K562 (cell line): ENCODE measurements at regions not wholly inside any gene's neighbourhood (a gene's known extent, or its start where the extent isn't known, plus 50 kb on each side); places are given as distances from the start of the nearest gene placed in this dataset.

Source experiments
- ARID3B ChIP-seq: fragments of 250-450 bp; sonication (Bioruptor Pico); IDR thresholded peaks from 2 replicates; pipeline ENCODE4 v1.4.0; 2020; ENCODE audit warnings: borderline replicate concordance
- BHLHE40 ChIP-seq: IDR thresholded peaks from 2 replicates; pipeline ENCODE4 v1.6.1; 2011; ENCODE audit warnings: low read length, improper control_type of control experiment
- BRD4 ChIP-seq: fragments of 200-600 bp; sonication (generic); IDR thresholded peaks from 2 replicates; pipeline ENCODE4 v1.6.1; 2017; ENCODE audit warnings: inconsistent platforms
- CBX1 ChIP-seq: sonication (generic); IDR thresholded peaks from 2 replicates; pipeline ENCODE4 v1.6.1; 2016; ENCODE audit warnings: antibody characterized with exemption, low read depth, mild to moderate bottlenecking
- CC2D1A ChIP-seq: fragments of 450-650 bp; IDR thresholded peaks from 2 replicates; pipeline ENCODE4 v1.6.1; 2017; ENCODE audit warnings: mild to moderate bottlenecking
- E2F1 ChIP-seq: sonication (generic); formaldehyde crosslinking; IDR thresholded peaks from 2 replicates; pipeline ENCODE4 v1.8.1; 2023; ENCODE audit warnings: mild to moderate bottlenecking, missing genetic modification reagents, moderate library complexity
- GTF2B ChIP-seq: IDR thresholded peaks from 2 replicates; pipeline ENCODE4 v1.6.1; 2011; ENCODE audit not compliant: insufficient read length; ENCODE audit errors: extremely low read depth
- HNRNPH1 ChIP-seq: fragments of 200-400 bp; formaldehyde crosslinking; optimal IDR thresholded peaks from 2 replicates; pipeline ENCODE3; 2017; ENCODE audit warnings: low read depth, mild to moderate bottlenecking, low read length, moderate library complexity
- HNRNPK ChIP-seq: fragments of 200-400 bp; formaldehyde crosslinking; IDR thresholded peaks from one replicate; pipeline ENCODE4 v1.6.1; 2018; ENCODE audit warnings: mild to moderate bottlenecking, low read depth, low read length; ENCODE audit not compliant: poor library complexity, severe bottlenecking
- KAT8 ChIP-seq: fragments of 450-650 bp; IDR thresholded peaks from 2 replicates; pipeline ENCODE4 v1.6.1; 2016; ENCODE audit warnings: low read depth, mild to moderate bottlenecking
- KDM4B ChIP-seq, 2 experiments: fragments of 450-650 bp in 1 of 2; sonication (generic) in 1 of 2; IDR thresholded peaks; 2 replicates each; pipeline ENCODE4 v1.6.1; 2016 to 2017; ENCODE audit warnings: borderline replicate concordance in 2 of 2, antibody characterized with exemption in 1 of 2, low read depth in 1 of 2, mild to moderate bottlenecking in 1 of 2
- MBD2 ChIP-seq: sonication (generic); IDR thresholded peaks from 2 replicates; pipeline ENCODE4 v1.6.1; 2016; ENCODE audit warnings: low read depth, borderline replicate concordance
- MTF1 ChIP-seq: fragments of 250-450 bp; sonication (Bioruptor Pico); IDR thresholded peaks from 2 replicates; pipeline ENCODE4 v1.9.0; 2021; ENCODE audit warnings: moderate library complexity, mild to moderate bottlenecking, inconsistent platforms, borderline replicate concordance
- MXI1 ChIP-seq: IDR thresholded peaks from 2 replicates; pipeline ENCODE4 v1.6.1; 2011; ENCODE audit warnings: low read depth, mild to moderate bottlenecking, improper control_type of control experiment, low read length
- POLR3G ChIP-seq: IDR thresholded peaks from 2 replicates; pipeline ENCODE4 v1.6.1; 2011; ENCODE audit not compliant: insufficient read length, insufficient replicate concordance; ENCODE audit errors: extremely low read depth
- PURB ChIP-seq: sonication (generic); formaldehyde crosslinking; IDR thresholded peaks from 2 replicates; pipeline ENCODE4 v1.9.0; 2021; ENCODE audit warnings: low read depth, mild to moderate bottlenecking, missing genetic modification reagents
- RBBP5 ChIP-seq: fragments of 200-600 bp; sonication (generic); IDR thresholded peaks from 2 replicates; pipeline ENCODE4 v1.6.1; 2012; ENCODE audit warnings: borderline replicate concordance, mild to moderate bottlenecking, low read length, control low read depth, inconsistent platforms; ENCODE audit not compliant: insufficient read depth, poor library complexity, severe bottlenecking
- RBM14 ChIP-seq: fragments of 200-400 bp; formaldehyde crosslinking; IDR thresholded peaks from 2 replicates; pipeline ENCODE4 v1.6.1; 2018; ENCODE audit warnings: low read depth, mild to moderate bottlenecking, low read length, moderate library complexity, borderline replicate concordance; ENCODE audit not compliant: insufficient read depth
- SLC30A9 ChIP-seq: fragments of 250-450 bp; sonication (Bioruptor Pico); IDR thresholded peaks from 2 replicates; pipeline ENCODE4 v1.8.0; 2022; ENCODE audit warnings: mild to moderate bottlenecking, moderate library complexity
- SRSF3 ChIP-seq: fragments of 200-400 bp; formaldehyde crosslinking; IDR thresholded peaks from 2 replicates; pipeline ENCODE4 v1.6.1; 2016; ENCODE audit warnings: mild to moderate bottlenecking, low read length, moderate library complexity; ENCODE audit not compliant: insufficient read depth
- TCF3 ChIP-seq: sonication (generic); formaldehyde crosslinking; IDR thresholded peaks from 2 replicates; pipeline ENCODE4 v1.4.0; 2020; ENCODE audit warnings: mild to moderate bottlenecking, missing genetic modification reagents
- ZFPM2 ChIP-seq: fragments of 250-450 bp; sonication (Bioruptor Pico); IDR thresholded peaks from 2 replicates; pipeline ENCODE4 v1.5.1; 2022; ENCODE audit warnings: mild to moderate bottlenecking
- ZNF12 ChIP-seq: sonication (generic); formaldehyde crosslinking; IDR thresholded peaks from 2 replicates; pipeline ENCODE4 v1.4.0; 2020; ENCODE audit warnings: mild to moderate bottlenecking, missing genetic modification reagents
- ZNF589 ChIP-seq: fragments of 200-800 bp; sonication (Bioruptor generic); IDR thresholded peaks from 2 replicates; pipeline ENCODE4 v1.6.1; 2016; ENCODE audit warnings: low read depth, missing genetic modification characterization, missing compliant biosample characterization
- ZNF764 ChIP-seq: fragments of 250-450 bp; sonication (Bioruptor Pico); IDR thresholded peaks from 2 replicates; pipeline ENCODE4 v1.4.0; 2020; ENCODE audit warnings: low read depth, mild to moderate bottlenecking, moderate library complexity
- ZNF830 ChIP-seq: fragments of 250-450 bp; sonication (Bioruptor Pico); IDR thresholded peaks from 2 replicates; pipeline ENCODE4 v1.5.0; 2021; ENCODE audit warnings: mild to moderate bottlenecking

GRCh38 chr1:14435368-14436023, 163.0 kb upstream of the KAZN start (continued):
- TF ChIP-seq ARID3B (CRISPR knock-in tag) (0 out of 2 replicates have a peak, but pooled peaks have one; percentile 54), RBM14 (no peak), GTF2B (no peak), BRD4 (0 out of 2 replicates have a peak, but pooled peaks have one; percentile 33), KDM4B (IDR thresholded peaks at IDR 0.05; ENCODE audit: borderline replicate concordance in 2 of 2, low read depth in 1 of 2) (0 out of 4 replicates have a peak, but pooled peaks of 1 of the 2 experiments have one; percentile 40), MTF1 (CRISPR knock-in tag) (0 out of 2 replicates have a peak, but pooled peaks have one; percentile 33), ZFPM2 (CRISPR knock-in tag) (no peak), BHLHE40 (0 out of 2 replicates have a peak, but pooled peaks have one; percentile 18), RBBP5 (peak; percentile 51), POLR3G (no peak), ZNF764 (CRISPR knock-in tag) (no peak), MBD2 (0 out of 2 replicates have a peak, but pooled peaks have one; percentile 61), ZNF589 (CRISPR knock-in tag) (peak; percentile 75), ZNF830 (CRISPR knock-in tag) (no peak), SLC30A9 (CRISPR knock-in tag) (no peak), ZNF12 (CRISPR knock-in tag) (0 out of 2 replicates have a peak, but pooled peaks have one; percentile 28), HNRNPK (no peak), E2F1 (no peak), HNRNPH1 (no peak), CBX1 (no peak; the same call in 1 of the 2 replicates), MXI1 (no peak), CC2D1A (peak; percentile 76), TCF3 (CRISPR knock-in tag) (peak; percentile 94), KAT8 (no peak), SRSF3 (no peak), PURB (CRISPR knock-in tag) (no peak)
